ENCODE measurements at regions not wholly inside any gene's neighbourhood (a gene's known extent, or its start where the extent isn't known, plus 50 kb on each side); places are given as distances from the start of the nearest gene placed in this dataset.
"Not testable (repeated sequence)": the region's sequence is repeated elsewhere in the genome, so short reads cannot be mapped to it uniquely, and the experiment has no call there.

DNA sequence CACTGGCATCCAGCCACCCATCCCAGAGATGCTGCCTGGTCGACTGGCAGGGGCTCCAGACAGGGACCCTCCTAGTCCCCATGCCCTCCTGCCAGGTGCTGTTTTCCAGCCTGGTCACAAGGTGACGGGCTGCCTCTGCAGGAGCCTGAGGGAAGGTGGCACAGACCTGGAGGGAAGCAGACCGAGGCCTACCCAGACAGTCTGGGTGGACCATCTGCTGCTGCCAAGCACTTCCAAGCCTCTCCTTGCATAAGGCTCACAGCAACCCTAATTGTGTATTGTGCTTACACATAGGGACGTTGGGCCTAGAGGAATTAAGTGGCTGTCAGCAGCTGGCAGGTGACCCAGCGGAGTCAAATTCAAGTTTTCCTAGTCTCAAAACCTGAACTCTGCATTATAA, 90.1 kb upstream of the KCNJ18 start:
- H3K27me3 ChIP-seq, result peaks cover 0 to 6% (median 0%) of the 10 kb centered on the region in 4 donors
- 36 to 61% methylated on average over 2 to 3 of the region's 5 CpGs for WGBS, 2 donors
- intact Hi-C loops (cut with DNase I), result no loop called here
- no peaks in the 10 kb centered on the region for H3K36me3 ChIP-seq
- no peaks in the 10 kb centered on the region for H3K9me3 ChIP-seq
- no peak for DNase-seq
- H3K4me3 ChIP-seq, result no peak overlapping the region
- H3K27ac ChIP-seq, result no peak overlapping the region
- no peaks in the 10 kb centered on the region for H3K4me1 ChIP-seq
- TF ChIP-seq, protein P1, sequence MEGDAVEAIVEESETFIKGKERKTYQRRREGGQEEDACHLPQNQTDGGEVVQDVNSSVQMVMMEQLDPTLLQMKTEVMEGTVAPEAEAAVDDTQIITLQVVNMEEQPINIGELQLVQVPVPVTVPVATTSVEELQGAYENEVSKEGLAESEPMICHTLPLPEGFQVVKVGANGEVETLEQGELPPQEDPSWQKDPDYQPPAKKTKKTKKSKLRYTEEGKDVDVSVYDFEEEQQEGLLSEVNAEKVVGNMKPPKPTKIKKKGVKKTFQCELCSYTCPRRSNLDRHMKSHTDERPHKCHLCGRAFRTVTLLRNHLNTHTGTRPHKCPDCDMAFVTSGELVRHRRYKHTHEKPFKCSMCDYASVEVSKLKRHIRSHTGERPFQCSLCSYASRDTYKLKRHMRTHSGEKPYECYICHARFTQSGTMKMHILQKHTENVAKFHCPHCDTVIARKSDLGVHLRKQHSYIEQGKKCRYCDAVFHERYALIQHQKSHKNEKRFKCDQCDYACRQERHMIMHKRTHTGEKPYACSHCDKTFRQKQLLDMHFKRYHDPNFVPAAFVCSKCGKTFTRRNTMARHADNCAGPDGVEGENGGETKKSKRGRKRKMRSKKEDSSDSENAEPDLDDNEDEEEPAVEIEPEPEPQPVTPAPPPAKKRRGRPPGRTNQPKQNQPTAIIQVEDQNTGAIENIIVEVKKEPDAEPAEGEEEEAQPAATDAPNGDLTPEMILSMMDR (IDR thresholded peaks at IDR 0.05), result no peak
- no peak for TF ChIP-seq POLR2A (IDR thresholded peaks at IDR 0.05)

DNA sequence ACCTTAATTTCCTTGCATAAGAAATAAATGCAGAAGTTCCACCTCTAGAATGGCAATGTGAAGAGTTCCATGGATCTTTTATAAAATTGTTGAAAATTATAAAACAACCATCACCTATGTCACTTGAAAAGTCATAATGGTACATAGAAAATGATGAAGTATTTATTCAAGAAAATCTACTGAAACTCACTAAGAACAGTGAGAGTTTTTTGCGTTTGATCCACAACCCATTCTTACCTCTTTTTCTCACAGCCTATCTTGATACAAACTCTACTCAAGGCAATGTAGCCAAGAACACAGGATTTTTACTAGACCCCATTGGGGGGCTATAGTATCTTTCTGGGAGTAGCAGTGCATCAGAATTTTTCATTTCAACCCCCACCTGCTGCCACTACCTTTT, 89.0 kb upstream of the KCNJ18 start:
- H3K4me3 ChIP-seq; H3K36me3 ChIP-seq; H3K27ac ChIP-seq; H3K4me1 ChIP-seq; H3K27me3 ChIP-seq; DNase-seq; H3K9me3 ChIP-seq; intact Hi-C loops (cut with DNase I): not testable (repeated sequence)
- WGBS, 2 donors, result 81 to 100% methylated on average over 1 of the region's 1 CpG

DNA sequence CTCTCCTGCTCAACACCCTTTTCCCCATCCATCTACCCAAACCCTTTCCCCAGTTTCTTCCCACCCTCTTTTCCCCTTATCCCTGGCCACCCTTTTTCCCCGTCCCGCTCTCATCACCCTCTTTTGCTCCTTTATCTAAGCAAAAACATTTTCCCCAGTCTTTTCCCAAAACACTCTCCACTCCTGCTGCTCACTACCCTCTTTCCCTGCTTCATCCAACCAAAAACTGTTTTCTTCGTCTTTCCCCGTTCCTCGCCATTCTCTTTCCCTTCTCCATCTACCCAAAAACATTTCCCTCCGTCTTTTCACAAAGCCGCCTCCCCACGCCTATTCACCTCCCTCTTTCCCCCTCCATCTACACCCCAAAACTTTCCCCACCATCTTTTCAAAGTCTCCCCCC, 80.9 kb upstream of the KCNJ18 start:
- H3K4me3 ChIP-seq; H3K9me3 ChIP-seq; DNase-seq; H3K27ac ChIP-seq; H3K36me3 ChIP-seq; H3K4me1 ChIP-seq; intact Hi-C loops (cut with DNase I); H3K27me3 ChIP-seq: not testable (repeated sequence)
- 88 to 90% methylated on average over 8 of the region's 8 CpGs for WGBS, 2 donors

DNA sequence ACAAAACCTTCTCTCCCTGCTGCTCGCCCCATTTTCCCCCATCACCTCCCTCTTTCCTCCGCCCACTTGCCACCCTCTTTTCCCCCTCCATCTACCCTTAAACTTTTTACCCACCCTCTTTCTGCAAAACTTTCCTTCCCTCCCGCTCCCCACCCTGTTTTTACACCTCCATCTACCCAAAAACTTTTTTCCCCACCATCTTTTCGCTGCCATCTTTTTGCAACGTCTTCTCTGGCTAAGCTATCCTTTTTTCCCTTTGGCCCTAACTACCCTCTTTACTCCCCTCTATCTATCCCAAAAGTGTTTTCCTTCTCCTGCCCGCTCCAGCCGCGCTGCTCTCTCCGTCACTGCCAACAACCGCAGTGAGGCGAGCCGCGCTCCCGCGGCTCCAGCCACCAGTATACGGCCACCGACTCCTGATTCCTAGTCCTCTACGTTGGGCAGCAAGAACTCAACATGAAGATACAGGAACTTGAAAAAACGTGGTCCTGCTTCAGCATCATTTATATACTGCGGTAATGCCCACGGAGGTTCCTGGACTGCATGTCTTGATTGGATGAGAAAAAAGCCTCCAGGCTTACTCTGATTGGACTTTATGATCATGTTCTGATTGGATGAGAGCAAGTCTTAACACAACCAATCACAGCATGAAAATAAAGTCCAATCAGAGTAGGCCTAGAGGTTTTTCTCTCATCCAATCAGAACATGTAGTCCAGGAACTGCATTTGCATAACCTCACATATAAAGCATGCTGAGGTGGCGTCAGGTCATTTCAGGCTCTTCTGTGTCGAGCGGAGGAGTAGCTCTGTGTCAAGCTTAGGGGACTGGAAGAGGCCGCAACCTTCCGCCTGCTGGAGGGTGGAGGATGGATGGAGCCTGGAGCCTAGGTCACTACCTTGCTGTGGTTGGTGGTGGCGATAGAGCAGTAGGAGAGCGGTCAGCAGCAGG, 79.9 kb upstream of the KCNJ18 start:
- H3K36me3 ChIP-seq; H3K27ac ChIP-seq; H3K4me1 ChIP-seq; H3K27me3 ChIP-seq; H3K4me3 ChIP-seq; DNase-seq; H3K9me3 ChIP-seq; intact Hi-C loops (cut with DNase I): not testable (repeated sequence)
- 77 to 78% methylated on average over 22 to 27 of the region's 28 CpGs for WGBS, 2 donors

DNA sequence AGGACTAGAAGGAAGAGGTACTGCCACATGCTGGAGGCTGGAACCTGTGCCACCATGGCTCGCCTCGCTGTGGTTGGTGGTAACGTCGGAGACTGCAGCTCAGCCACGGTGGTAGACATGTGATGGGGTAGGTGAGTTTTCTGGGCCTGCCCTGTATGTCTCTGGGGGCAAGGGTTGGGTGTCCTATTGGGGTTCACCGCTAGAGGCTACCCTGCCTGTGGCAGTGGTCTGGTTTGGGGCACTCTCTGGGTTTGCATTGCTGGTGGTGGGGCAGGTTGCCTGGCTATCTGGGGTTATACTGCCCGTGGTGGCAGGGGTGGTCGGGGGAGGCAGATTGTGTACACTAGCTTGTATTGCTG, 79.3 kb upstream of the KCNJ18 start:
- no peaks in the 10 kb centered on the region for H3K27me3 ChIP-seq
- no peak overlapping the region for H3K4me3 ChIP-seq
- 87 to 90% methylated on average over 2 to 6 of the region's 8 CpGs for WGBS, 2 donors
- H3K27ac ChIP-seq, result no peak overlapping the region
- DNase-seq, result no peak
- no peaks in the 10 kb centered on the region for H3K36me3 ChIP-seq
- H3K4me1 ChIP-seq, result no peaks in the 10 kb centered on the region
- no peaks in the 10 kb centered on the region for H3K9me3 ChIP-seq
- TF ChIP-seq, protein P1 (IDR thresholded peaks at IDR 0.05), result no peak
- no peak for TF ChIP-seq POLR2A (IDR thresholded peaks at IDR 0.05)
- intact Hi-C loops (cut with DNase I), result no loop called here

DNA sequence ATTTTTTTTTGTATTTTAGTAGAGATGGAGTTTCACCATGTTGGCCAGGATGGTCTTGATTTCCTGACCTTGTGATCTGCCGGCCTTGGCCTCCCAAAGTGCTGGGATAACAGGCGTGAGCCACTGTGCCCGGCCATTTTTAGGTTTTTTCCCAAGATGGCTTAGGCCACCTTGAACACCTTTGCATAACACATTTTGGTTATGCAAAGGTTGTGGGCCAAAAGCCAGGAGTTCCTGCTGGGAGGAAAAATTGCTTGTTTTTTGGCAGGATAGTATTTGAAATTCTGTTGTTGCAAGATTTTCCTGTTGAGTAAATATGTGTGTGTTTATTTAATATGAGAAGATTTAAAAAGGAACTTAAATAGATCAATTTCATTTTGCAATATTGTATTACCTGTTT, 65.3 kb upstream of the KCNJ18 start:
- H3K4me1 ChIP-seq; H3K4me3 ChIP-seq; H3K27ac ChIP-seq; H3K27me3 ChIP-seq; DNase-seq; H3K36me3 ChIP-seq; H3K9me3 ChIP-seq; intact Hi-C loops (cut with DNase I): not testable (repeated sequence)
- WGBS, 2 donors, result 73% methylated on average over 3 of the region's 3 CpGs; no CpG with 5 or more reads in 1 of the 2 donors

Small RNAs in the stretch of these regions (small RNA-seq; reads per million reads assigned to genes)
- gene AC233702.6 (0 reads per million in 4 donors), gene AC233702.8 (0 reads per million in 4 donors)

All from esophagus squamous epithelium (tissue), 5 donors.